ENCODE measurements at regions not wholly inside any gene's neighbourhood (a gene's known extent, or its start where the extent isn't known, plus 50 kb on each side); places are given as distances from the start of the nearest gene placed in this dataset.
"Not testable (repeated sequence)": the region's sequence is repeated elsewhere in the genome, so short reads cannot be mapped to it uniquely, and the experiment has no call there.

DNA sequence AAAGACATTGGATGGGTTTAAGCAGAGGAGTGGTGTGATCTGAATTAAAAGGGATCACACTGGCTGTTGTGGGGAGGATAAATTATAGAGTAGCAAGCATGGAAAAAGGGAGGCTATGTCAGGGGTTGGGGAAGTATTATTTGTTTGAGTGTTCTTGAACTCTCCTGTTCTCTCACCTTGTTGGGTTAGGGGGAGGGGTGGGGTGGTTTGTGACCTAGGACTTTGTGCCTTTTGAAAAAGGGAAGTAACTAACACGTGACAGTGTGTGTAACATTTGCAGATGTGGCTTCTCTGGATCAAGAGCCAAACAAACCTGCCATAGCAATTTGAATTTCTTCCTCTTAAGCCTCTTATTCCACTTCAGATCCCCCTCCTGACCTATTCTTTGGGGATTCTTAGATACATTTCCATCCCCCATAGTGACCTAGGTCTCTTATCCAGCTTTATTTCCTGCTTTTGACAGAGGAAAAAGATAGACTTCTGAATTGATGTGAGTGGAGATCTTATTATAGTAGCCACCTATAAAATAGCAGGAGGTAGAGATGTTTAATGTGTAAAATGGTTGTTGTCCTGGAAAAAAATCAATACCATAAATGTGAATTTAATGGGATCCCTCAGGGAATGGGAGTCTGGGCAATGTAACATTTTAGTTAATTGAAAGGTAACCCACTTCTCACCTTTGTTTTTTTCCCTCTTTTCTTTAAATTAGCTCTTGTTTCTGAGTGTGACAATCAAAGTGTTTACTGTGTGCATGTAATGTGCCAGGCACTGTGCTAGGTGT lies 120.4 kb downstream of the CT47B1 start:
- intact Hi-C loops (cut with micrococcal nuclease): no loop called here
- DNase-seq: no peak
- no peak for ATAC-seq

DNA sequence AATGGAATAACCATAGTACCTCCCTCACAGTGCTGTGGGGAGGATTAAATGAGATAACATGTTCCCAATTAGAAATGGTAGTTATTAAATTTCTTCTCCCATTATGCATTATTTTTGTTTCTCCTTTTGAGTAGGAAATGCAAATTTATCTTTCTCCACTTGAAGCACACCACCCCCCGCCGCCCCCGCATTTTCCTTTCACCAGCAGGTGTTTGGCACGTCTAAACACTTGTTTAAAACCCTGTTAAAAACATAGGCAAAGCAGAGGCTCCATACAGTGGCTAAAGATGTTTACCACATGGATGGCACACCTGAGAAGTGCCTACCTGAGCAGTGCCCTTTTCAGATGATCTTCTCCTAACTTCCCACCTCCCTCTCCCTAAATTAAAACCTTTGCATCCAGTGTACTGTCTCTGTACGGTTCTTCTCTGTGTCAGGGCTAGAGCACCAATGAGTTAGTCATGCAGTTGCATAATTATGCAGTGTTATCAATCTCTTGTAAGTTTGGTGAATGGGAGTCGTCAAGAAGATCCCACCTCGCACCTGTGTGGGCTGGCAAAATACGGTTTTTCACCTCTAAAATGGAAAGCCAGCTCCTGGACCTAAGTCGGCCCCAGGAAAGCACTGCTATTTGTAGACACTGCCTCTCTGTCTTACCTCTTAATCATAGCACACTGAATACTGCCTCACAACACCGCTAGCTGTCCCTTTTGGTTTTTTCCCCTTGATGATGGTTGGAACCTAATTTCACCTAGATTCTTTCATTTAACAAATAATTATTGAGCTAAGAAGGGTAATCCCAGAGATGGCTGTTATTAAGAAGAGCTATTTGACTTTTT lies 122.0 kb downstream of the CT47B1 start:
- no peak for ATAC-seq
- no peak for DNase-seq
- intact Hi-C loops (cut with micrococcal nuclease): no loop called here

DNA sequence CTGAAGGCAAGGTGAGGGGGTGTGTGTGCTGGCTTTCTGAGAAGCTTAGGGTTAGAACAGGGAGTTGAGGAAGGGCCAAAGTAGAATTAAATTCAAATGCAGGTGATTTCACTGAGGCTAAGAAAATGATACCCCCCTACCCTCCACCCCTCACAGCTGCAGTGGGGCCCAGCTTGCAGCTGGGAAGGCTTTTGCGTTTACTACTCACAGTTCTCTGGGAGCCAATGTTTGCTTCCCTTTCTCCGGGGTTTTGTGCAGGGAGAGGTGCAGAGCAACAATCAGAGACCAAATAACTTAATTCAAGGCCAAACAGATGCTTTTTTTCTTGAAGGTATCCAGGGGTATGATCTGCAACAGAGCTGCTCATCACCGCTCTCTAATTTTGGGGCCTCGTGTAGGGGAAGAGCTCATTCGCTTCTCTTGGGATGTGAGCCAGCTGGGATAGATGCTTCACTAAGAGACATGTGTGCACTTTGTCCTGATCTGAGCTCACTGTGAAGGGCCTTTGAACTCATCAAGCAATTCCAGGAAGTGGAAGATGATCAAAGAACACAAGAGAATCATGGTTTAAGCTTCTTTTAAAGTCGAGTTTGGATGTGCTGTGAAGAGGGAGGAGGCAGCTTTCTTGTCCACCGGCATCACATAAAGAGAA lies 122.7 kb upstream of the C1GALT1C1 start:
- ATAC-seq (no peak), DNase-seq (no peak)
- intact Hi-C loops (cut with micrococcal nuclease): no loop called here

DNA sequence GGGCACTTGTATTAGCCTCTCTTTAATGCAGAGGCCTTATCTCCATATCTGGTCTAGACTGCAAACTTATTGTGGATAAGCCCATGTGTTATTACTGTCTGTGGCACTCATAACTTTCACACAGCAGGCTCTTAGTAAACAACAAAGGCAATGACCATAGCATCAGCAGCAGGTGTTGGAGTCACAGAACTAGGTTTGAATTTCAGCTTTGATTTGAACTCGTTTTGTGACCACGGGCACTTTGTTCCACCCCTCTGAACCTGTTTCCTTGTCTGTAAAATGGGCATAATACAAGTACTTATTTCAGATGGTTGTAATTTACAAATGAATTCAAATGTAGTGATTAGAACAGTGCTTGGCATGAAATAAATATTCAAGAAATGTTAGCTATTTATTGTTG lies 121.8 kb upstream of the C1GALT1C1 start:
- DNase-seq (no peak), ATAC-seq (no peak)
- intact Hi-C loops (cut with micrococcal nuclease): no loop called here

DNA sequence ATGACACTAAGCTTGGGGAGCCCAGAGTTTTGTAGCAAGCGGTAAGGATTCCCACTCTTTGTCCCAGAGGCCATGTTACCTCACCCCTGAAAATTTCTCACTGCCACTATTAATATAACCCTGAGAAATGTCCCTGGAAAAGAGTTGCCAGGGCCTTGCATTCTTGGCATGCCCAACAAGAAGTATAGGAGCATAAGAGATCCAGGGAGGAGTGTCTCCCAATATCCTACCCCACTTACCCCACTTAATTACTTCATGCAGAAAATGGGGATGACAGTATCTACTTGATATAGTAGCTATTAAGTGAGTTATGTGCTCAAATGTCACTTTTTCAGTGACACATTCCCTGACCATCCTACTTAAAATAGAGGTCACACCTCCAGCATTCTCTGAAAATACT lies 120.5 kb upstream of the C1GALT1C1 start:
- DNase-seq (no peak), ATAC-seq (no peak)
- intact Hi-C loops (cut with micrococcal nuclease): no loop called here

DNA sequence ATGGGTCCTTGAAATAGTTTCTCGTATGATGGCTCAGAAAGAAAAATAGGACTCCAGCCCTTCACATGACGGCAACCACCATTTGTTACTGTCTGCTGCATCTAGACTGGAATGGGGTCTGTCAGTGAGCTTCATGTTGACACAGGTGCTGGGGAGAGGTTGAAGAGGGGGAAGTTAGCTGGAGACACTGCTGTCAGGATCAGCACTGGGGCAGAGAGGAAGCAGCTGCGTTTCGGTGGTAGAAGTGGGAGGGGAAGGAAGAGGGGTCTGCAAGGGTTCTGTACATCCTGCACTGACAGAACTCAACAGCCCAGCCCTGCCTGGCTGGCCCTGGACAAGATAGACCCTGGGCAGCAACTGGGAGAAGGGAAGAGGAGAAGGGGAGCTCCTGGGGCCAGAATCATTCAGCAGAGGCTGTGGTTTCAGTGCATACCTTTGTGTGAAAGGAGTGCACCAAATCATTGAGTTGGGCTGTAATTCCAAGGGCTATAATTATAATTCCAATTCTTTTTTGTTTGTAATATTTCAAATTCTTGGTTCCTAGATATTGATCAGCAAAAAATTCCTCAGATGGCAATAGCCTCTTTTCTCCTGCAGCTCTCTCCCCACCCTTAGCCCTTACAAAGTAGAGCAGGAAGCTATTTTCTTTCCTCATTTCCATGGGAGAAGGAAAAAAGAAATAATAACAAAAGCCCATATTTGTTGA lies 119.4 kb upstream of the C1GALT1C1 start:
- DNase-seq (no peak), ATAC-seq (no peak)
- intact Hi-C loops (cut with micrococcal nuclease): no loop called here

GRCh38 chrX:120746153-120746552 lies 116.3 kb upstream of the C1GALT1C1 start:
- DNase-seq (no peak), ATAC-seq (no peak)
- intact Hi-C loops (cut with micrococcal nuclease): no loop called here

- intact Hi-C loops (cut with micrococcal nuclease): no loop called here
- no peak for ATAC-seq
- DNase-seq: no peak
These were observed 113.3 kb upstream of the C1GALT1C1 start for GRCh38 chrX:120742946-120743665.

GRCh38 chrX:120741452-120741851 lies 111.6 kb upstream of the C1GALT1C1 start:
- ATAC-seq: no peak
- intact Hi-C loops (cut with micrococcal nuclease): no loop called here
- no peak for DNase-seq

- intact Hi-C loops (cut with micrococcal nuclease): no loop called here
- ATAC-seq (no peak), DNase-seq (no peak)
These were observed 110.2 kb upstream of the C1GALT1C1 start for GRCh38 chrX:120740072-120740471.

DNA sequence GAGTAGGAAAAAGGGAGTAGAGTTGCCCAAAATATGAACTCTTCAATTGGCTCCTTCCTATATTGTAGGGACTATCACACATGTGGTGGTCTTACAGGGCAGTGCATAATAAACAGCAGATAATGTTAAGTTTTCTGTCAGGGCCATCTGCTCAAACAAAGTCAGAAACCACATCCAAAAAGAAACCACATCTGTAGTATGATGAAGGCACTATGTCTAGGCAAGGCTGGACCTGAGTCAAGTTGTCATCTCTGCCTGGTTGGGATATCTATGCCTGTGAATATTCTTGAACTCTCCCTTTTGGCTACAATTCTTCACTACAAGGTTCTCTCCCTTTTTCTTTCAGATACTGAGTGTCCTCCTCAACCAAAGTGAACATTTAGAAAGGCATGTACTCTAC lies 109.4 kb upstream of the C1GALT1C1 start:
- intact Hi-C loops (cut with micrococcal nuclease): no loop called here
- ATAC-seq: no peak
- no peak for DNase-seq

- intact Hi-C loops (cut with micrococcal nuclease): no loop called here
- DNase-seq (no peak), ATAC-seq (no peak)
These were observed 107.1 kb upstream of the C1GALT1C1 start for GRCh38 chrX:120736989-120737388.

- ATAC-seq: no peak
- no peak for DNase-seq
- intact Hi-C loops (cut with micrococcal nuclease): no loop called here
These were observed 106.1 kb upstream of the C1GALT1C1 start for GRCh38 chrX:120735966-120736365.

DNA sequence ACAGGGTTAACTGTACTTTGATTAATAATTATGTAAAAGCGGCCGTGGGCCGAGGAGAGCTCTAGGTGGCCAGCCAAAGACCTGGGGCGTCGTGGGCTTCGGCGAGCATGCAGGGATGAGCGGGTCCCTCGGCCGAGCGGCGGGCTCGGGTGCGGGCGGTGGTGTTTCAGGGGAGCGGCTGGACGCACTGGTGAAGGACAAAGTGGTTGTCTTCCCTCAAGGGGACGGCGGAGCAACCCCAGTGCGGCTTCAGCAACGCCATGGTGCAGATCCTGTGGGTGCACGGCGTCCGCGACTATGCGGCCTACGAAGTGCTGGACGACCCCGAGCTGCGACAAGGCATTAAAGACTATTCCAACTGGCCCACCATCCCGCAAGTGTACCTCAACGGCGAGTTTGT lies 103.0 kb upstream of the C1GALT1C1 start:
- ATAC-seq: no peak
- intact Hi-C loops (cut with micrococcal nuclease): no loop called here
- DNase-seq: no peak

DNA sequence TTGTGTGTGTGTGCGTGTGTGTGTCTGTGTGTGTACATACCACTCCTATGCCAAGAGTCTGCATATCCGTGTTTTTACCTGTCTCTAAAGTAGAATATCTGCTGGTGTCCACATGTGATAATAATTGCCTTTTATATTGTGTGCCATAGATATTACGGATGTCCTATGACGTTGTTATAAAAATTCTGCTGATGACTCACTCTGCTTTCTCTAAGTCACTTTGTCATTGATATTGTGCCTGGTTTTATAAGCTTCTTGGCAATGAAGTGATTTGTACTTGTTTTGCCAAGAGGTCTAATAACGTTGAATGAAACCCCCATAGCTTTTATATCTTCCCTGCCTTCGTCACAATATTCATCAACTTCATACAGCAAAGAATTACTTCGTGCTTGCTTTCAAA lies 102.6 kb upstream of the C1GALT1C1 start:
- no peak for DNase-seq
- no peak for ATAC-seq
- intact Hi-C loops (cut with micrococcal nuclease): no loop called here

- intact Hi-C loops (cut with micrococcal nuclease): no loop called here
- DNase-seq (no peak), ATAC-seq (no peak)
These were observed 101.5 kb upstream of the C1GALT1C1 start for GRCh38 chrX:120731386-120731785.

DNA sequence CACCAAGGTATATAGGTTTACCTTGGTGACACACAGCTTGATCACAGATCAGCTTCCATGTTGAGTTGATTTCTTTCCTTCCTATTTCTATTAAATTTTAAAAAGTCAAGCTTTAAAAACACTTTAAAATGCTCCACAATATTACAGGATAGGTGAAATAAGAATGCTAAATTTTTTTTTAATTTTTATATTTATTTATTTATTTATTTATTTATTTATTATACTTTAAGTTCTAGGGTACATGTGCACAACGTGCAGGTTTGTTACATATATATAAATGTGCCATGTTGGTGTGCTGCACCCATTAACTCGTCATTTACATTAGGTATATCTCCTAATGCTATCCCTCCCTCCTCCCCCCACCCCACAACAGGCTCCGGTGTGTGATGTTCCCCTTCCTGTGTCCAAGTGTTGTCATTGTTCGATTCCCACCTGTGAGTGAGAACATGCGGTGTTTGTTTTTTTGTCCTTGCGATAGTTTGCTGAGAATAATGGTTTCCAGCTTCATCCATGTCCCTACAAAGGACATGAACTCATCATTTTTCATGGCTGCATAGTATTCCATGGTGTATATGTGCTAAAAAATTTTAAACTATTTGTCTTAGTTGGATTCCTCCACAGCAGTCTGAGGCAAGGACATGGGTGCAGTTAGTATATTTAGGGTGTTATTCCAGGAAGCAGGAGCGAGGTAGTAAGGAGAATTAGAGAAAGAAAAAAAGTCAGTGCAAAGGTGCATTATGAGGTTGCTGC lies 99.8 kb upstream of the C1GALT1C1 start:
- intact Hi-C loops (cut with micrococcal nuclease); DNase-seq; ATAC-seq: not testable (repeated sequence)

- DNase-seq: no peak
- ATAC-seq: peak; percentile 71
- intact Hi-C loops (cut with micrococcal nuclease): no loop called here
These were observed 98.1 kb upstream of the C1GALT1C1 start for GRCh38 chrX:120727911-120728310.

Measured in left ventricle myocardium superior (tissue), 1 donor.